NCI-H2171 treated with DMSO at 0.1 percent for 48 hours (cell line): ENCODE measurements at regions not wholly inside any gene's neighbourhood (a gene's known extent, or its start where the extent isn't known, plus 50 kb on each side); places are given as distances from the start of the nearest gene placed in this dataset.
"Not testable (repeated sequence)": the region's sequence is repeated elsewhere in the genome, so short reads cannot be mapped to it uniquely, and the experiment has no call there.

Experiments
- DNase-seq: peaks from one replicate; lab custom pipeline; 2025; lab: John Stamatoyannopoulos, UW

DNA sequence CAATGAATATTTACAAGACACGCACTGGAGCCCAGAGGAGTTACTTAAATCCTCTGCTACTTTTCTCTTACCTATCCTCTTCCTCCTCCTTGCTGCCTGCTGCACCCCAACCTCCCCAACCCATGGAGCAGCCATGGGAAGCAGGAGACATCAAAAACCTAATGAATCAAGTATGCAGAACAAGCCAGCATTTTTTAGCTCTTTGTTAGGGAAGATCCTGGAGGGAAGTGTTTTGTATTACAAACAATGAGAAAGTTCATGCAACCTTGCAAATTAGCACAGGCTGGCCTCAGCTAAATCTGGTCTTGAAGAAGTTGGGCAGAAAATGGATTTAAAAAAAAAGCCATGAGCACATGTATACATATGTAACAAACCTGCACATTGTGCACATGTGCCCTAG, 498.8 kb downstream of the KIF4B start:
- no peak for DNase-seq

DNA sequence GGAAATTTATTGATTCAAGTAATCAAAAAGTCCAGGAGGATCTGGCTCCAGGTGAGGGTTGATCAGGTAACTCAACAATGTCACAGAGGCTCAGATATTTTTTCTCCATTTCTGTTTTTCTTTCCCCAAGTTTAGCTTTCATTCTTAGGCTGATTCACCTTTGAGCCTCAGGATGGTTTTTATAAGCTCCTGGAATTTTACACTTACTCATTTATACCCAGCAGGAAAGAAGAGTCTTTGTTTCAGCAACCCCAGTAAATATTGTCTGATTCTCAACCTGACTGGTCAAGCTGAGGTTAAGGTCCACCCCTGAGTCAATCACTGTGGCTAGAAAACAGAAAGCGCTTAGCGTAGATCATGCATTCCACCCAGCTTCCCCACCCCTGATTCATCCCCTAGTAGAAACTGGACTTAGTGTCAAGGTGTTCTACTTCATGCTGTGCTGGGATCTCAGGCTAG, 500.6 kb downstream of the KIF4B start:
- no peak for DNase-seq

- no peak for DNase-seq
Observed at GRCh38 chr5:155522540-155522939, 509.0 kb downstream of the KIF4B start.

DNA sequence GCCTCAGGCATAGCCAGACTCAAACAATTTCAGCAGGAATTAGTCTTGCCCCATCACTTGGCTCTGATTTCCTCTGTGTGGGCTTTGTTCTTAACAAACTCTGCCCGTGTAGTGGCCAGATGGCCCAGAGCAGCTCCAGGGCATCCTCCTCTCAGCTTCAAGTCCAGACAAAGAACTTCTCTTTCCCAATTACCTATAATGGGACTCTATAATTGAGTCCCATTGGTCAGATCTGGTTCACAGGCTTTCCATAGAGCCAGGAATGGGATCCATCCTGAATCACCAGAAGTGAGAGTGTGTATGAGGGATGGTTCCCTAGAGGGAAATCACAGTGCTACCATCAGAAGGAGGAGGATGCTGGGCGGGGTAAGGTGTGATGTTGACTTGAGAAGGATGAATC, 515.8 kb downstream of the KIF4B start:
- peak; percentile 29 for DNase-seq

DNA sequence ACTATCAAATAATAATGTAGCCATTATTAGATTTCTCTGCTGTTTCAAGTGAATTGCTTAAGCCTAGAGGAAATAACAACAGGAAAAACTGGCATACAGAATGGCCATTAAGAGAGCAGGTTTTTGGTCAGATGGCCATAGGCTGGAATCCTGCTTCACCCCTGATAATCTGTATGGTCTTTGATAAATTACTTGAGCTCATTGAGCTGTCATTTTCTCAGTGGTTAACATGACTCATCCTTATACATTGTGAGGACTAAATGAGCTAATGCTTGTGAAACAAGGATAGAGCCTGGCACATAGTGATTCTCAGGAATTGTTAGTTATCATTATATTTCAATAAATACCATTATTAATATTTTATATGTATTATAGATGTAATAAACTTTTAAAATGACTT, 516.5 kb downstream of the KIF4B start:
- no peak for DNase-seq

GRCh38 chr5:155532621-155533311, 519.2 kb downstream of the KIF4B start:
- peak; percentile 1 for DNase-seq

- DNase-seq, result no peak
Observed at GRCh38 chr5:155540000-155540595, 526.5 kb downstream of the KIF4B start.

DNA sequence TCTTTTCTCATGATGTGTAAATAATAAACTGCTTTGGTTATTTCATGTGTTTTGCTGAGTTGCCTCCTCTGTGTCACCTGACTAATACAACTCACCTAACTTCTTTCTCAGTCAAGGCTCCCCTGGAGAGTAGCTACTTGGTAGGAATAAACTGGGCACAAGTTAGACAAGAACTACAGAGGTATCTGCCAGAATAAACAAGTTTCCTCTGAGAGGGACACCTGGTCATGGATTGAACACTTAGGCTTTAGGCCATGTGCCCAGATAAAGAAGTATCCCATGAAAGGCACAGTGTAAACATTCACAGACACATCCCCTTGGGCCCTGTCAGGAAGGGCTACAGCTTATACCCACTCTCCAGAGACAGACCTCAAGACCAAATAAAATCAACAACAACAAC, 532.5 kb downstream of the KIF4B start:
- DNase-seq, result no peak

DNA sequence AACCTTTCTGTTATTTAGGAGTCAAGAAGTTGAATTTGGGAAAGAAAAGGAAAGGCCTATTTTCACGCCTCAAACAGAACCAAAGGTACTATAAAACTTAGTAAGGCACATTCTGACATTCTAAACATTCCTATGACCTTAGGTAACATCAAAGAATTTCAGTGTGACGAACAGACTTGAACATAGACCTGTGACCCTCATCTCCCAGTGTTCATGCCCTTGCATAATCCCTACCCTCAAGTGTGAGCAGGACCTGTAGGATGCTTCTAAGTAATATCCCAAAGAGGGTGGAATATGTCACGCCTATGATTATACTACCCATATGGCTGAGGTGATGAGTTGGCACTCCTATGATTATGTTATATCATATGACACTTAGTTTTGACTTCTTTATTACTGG, 540.9 kb downstream of the KIF4B start:
- no peak for DNase-seq

DNA sequence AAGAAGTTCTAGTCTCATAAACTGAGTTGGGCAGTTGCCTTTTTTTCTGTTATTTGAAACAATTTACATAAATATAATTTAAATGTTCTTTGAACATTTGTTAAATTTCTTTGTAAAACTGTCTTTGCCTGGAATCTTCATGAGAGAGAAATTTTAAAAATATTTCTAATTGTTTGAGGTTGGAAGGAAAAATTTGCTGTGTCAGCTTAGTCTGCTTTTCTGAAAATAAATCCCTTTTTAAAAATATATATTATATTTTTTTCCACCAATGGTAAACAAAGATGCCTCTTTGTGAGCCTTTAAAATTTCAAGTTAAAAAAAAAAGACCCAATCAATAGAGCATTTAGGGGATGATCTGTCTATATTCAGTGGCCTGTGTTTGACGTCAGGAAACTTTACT, 542.7 kb downstream of the KIF4B start:
- DNase-seq, result no peak

DNA sequence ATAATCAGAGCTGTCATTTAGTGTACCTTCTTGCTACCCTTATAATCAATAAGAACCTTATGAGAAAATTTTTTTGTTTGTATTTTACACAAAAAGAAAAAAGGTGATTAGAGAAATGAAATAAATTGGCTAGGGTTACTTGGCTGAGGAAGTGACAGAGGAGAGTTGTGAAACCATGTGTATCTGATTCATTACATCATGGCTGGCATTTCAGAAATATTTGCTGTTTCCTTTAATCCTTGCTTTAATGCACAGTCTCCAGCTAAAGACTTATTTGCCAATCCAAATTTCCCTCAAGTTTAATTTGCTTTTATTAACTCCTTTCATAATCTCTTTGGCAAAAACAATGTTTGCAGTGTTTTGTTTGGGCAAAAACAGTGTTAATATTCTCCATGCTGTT, 543.1 kb downstream of the KIF4B start:
- DNase-seq, result no peak

- DNase-seq, result peak; percentile 38
Observed at GRCh38 chr5:155562158-155562557, 548.6 kb downstream of the KIF4B start.

GRCh38 chr5:155564541-155564940, 551.0 kb downstream of the KIF4B start:
- DNase-seq, result no peak

DNA sequence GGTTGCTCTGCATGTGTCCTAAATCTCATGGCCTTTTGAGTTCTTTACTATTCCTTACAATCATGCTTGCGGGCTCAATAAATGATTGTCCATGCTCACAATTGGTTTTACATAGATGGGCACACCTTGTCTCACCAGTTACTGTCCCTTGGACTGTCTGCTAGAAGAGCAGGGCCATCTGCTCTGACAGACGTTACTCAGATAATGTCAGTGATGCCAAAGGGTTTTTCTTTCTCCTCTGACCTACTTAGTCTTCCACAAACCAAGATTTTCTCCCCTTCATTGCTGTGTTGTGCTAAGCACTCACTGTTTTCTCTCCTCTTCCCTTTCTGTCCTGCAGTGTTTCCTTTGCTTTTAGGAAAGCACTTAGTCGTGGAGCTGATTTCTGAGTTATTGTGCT, 562.3 kb downstream of the KIF4B start:
- no peak for DNase-seq

- not testable (repeated sequence) for DNase-seq
Observed at GRCh38 chr5:155586808-155587207, 573.3 kb downstream of the KIF4B start.

DNA sequence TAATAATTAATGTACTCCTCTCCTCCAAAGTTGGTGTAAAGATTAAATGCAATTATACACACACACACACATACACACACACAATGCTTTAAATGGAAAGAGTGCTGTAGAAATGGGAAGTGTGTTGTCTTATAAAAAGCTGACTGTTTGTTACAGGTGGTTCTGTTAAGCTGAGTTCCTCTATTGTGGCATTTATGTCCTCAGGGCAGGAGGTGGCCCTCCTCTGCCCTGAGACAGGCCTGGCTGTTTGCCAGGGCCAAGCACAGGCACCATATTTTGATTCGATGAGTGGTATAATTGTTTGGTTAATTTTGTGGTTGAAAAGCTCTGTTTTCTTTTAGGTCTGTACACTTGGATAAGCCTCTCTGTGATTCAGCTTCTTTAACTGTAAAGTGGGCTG, 573.9 kb downstream of the KIF4B start:
- DNase-seq, result peak; percentile 32

- DNase-seq, result no peak
Observed at GRCh38 chr5:155591273-155591672, 577.7 kb downstream of the KIF4B start.

DNA sequence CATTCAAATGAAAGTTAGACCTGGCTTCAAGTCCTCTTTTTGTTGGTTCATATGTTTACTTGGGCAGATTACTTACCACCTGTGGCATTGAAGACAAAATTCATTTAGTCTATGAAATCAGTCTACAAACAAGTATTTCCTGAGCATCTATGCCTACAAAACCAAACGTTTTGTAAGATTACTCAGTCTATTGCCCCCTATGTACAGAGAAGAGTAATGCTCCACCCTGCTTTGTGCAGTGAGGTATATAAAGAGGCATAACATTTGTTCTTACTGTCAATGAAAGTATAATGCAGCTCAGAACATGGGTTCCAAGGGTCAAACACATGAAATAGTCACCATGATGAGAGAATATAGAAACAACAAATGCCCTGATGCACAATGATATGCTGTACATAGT, 580.7 kb downstream of the KIF4B start:
- DNase-seq, result no peak

DNA sequence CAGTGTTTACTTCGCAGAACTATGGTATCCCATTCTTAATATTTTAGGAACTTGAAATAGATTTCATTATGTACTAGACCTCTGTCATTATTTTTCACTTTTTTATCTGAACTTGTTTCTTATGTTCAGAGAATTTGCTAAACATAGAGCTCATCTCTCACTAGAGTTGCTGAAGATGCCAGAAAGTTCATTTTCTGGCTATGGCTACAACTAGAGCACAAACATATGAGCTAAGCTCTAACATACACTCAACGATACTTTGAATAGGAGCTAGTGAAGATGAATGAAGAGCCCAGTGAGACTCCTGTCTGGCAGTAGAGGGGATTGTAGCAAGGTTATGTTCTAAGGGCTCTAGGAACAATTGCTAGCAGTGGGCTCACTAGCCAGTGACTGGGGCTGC, 582.2 kb downstream of the KIF4B start:
- no peak for DNase-seq

- peak; percentile 70 for DNase-seq
Observed at GRCh38 chr5:155598552-155598951, 585.0 kb downstream of the KIF4B start.

DNA sequence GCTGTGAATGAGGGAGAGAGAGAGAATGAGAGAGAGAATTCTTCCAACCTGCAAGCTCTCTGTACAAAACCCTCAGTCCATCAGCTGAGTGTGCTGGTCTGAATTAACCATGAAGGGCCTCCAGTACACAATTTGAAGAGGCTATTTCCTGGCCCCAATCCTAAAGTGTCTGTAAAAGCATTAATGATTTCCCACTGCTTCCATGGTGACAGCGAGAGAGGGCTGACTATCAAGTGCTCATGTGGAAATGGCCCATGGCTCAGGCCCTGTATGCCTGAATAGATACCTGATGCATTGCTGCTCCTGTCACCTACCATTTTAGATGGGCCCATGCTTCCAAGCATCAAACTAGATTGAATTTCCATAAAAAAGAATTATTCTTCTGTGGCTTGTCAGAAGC, 592.4 kb downstream of the KIF4B start:
- no peak for DNase-seq

GRCh38 chr5:155616779-155617392, 603.3 kb downstream of the KIF4B start:
- peak; percentile 0 for DNase-seq

GRCh38 chr5:155619688-155620087, 606.1 kb downstream of the KIF4B start:
- no peak for DNase-seq
